Stimulated activated CD4-positive, alpha-beta T cell treated with anti-CD3 and anti-CD28 coated beads, Interleukin-2, amount 100 ng/mL, for 24 hours (primary cell): ENCODE measurements at regions not wholly inside any gene's neighbourhood (a gene's known extent, or its start where the extent isn't known, plus 50 kb on each side); places are given as distances from the start of the nearest gene placed in this dataset.

Source experiments
- DNase-seq, 2 donors: peaks; one replicate each; pipeline ENCODE4 v3.0.0-alpha.2; 2020

- DNase-seq: no peak
Observed at GRCh38 chr2:238584617-238585016, 157.9 kb downstream of the ASB1 start.

GRCh38 chr2:238585836-238586821 lies 159.4 kb downstream of the ASB1 start:
- no peak for DNase-seq

DNA sequence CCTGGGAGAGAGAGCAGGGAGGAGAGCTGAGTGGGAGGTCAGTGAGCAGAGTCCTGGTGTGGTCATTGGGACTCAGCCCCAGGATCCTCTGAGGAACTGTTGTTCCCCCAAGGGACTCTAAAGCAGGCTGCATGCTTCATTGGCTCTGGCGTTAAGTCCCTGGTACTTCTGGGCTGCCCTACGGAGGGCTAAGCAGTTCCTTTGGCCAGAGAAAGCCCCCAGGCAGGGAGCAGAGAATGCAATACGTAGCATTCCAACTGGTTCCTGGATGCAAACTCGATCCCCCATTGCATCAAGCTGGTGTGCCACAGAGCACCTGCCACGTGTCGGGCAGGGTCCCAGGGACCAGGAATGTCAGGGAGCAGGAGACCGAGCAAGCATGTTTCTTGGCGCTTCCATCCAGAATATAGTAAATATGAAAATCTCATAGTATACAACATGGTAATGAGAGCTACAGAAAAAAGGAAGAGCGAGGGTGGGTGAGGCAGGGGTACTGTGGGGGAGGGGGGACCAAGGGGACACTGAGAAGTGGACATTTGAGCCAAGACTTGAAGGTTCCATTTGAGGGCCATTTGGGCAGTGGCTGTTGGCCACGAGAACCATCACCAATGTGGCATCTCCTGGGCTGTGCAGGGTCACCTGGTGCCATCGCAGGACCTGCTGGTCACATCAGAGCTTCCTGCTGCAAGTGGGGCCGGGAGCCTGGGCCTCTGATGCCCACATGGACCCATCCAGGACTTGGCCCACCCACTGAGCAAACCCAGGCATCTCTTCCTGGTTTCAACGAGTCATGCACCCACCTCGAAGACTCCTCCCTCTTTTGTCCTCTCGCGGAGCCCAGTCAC lies 160.4 kb downstream of the ASB1 start:
- DNase-seq: no peak

- no peak for DNase-seq
Observed at GRCh38 chr2:238587776-238588660, 161.3 kb downstream of the ASB1 start.

DNA sequence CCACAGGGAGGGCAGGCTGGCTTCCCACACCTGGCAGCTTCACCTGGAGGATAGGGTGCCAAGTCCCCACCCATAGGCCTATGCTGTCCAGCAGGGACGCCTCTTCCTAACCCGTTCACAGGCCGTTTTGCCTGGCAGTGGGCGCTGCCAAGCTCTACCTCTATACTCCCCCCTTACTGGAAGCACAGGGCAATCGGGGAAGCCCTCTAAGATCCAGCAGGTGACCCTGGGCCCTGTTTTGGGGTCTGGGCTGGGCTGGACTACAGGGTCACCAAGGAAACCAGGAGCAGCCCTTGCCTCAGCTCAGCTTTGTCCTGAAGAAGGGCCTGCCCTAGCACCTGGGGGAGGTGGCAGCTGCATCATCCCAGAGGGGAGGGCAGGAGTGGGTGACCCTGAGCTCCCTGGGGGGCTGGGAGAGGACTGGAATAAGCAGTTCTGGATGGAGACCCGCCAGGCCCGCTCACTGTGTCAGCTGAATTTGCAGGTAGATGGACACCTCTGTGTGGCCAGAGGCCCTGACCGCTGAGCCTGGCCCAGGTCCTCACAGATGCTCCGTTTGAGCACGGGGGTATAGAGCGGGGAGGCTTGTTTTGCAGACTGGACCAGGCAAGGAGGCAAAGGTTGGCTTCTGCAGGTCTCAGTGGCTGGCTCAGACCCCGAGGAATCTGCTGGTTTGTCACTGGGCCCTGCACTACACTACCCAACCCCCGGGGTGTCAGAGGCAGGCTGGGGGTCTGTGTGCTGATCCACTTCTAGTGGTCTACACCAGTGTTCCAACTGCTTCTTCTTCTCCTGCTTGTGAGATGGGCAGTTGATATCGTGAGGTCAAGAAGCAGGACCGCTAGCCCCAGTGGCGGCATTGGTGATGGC lies 163.1 kb downstream of the ASB1 start:
- no peak for DNase-seq

GRCh38 chr2:238591732-238592131 lies 165.0 kb downstream of the ASB1 start:
- no peak for DNase-seq

DNA sequence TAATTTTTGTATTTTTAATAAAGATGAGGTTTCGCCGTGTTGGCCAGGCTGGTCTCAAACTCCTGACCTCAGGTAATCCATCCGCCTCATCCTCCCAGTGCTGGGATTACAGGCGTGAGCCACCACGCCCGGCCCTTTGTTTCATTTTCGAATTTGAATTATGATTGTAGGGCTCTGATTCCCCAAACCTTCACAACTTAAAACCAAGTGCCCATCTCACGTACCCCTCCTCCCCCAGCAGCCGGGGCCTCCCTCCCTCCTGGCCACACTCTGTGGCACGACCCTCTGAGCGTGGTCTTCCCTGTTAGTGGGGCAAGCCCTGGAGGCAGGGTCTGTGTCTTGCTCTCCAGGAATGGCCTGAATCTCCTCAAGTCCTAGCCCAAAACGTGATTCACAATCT lies 166.5 kb downstream of the ASB1 start:
- DNase-seq: no peak

- no peak for DNase-seq
Observed at GRCh38 chr2:238593678-238594077, 167.0 kb downstream of the ASB1 start.

GRCh38 chr2:238594796-238595749 lies 168.3 kb downstream of the ASB1 start:
- DNase-seq: no peak

DNA sequence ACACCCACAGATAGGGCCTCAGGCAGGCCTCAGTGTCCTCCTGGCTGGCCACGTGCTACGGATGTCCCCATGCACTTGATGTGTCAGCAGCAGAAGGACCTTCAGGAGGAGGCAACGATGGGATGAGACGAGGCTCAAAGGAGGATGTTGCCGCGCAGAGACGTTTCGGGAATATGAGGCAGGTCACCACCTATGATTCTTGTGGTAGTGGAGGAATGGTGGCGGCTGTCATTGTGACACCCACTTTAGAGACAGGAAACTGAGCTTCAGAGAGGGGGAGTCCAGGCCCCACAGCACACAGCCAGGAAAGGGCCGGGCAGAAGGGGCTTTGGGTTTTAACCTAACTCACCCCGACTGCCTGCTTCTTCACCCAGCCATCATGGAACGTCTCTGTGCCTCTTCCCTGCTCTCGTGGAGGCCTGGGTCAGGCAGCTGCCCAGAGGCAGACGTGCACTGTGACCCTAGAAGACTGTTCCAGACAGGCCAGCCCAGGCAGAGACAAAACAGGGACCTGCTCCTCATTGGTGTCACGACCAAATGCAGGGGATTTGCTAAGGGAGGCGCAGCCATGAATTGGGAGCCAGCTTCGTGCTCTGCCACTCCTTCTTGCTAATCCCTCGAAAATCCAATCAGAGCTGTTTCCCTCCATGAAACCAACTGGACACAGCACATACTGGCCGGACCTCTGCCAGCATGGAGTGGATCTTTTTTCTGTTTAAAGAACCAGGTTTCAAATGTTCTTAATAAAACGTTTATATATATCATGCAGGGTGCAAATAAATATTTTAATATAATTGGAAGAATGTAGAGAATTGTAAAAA lies 169.2 kb downstream of the ASB1 start:
- no peak for DNase-seq

- no peak for DNase-seq
Observed at GRCh38 chr2:238596571-238597551, 170.1 kb downstream of the ASB1 start.

DNA sequence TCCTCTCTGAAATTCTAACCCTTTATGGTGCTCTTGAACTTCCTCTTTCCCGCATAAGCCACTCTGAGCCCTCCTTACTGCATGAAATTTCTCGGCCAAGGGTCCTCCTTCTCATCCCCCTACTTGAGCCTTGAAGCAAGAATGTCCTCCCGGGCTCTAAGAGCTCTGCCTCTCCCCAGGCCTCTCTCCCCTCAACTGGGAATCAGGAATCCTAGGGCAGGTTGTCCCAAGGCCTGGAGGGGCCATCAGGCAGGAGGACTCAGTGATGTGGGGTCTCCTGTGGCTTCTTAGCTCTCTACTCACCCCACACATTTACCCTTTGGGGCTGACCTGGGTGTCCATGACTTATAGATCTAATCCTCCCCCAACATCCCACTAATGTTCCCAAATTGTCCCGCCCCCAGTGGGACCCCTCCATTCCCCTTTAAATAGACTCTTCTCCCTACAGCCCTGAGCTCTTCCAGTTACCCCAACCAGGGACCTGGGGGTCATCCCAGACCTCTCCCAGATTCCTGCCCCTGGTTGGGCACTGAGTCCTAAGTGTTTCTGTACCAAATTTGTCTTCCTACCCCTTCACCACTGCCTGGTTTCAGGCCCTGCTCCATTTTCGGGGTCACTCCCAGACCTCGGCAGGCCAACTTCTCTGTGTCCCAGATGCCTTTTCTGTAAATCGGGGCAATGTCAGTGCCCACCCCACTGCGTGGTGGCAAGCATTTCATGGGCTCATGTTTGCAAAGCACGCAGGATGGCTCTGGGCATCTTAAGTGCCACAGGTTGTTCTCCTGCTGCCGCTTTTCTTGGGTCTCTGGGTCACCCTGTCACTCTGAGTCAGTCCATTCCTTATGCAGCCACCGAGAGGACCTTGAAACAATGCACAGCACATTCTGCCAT lies 171.2 kb downstream of the ASB1 start:
- no peak for DNase-seq

DNA sequence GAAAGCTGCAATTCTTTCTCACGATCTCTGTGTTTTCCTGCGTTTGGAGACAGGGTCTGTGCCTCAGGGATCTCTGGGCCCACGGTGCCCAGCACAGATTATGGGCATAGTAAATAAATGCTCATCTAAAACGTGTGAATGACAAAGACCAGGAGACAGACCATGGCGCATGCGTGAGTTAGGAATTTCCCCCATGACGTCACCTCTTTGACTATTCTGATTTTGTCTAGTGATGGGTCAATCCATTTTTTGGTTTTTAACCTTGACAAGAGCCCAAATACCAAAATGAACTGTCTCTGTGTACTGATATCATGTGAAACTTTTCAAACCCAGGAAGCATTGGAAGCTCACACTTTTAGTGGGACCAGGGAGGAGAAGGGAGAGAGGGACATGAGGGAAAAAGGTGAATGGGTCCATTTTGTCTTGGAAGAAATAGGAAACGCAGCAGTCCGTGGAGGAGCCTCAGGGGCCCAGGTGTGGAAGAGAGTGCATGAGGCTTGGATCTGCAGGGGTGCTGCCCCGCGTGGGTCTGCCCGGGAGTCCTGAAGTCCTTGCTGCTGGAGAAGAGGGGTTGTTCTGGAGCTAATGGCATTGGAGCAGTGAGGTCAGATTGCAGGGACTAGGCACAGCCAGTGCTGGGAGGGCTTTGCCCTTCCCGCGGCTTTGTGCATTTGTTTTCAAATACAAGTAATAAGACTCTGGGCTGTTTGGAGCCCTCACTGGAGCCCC lies 172.2 kb downstream of the ASB1 start:
- DNase-seq: no peak

DNA sequence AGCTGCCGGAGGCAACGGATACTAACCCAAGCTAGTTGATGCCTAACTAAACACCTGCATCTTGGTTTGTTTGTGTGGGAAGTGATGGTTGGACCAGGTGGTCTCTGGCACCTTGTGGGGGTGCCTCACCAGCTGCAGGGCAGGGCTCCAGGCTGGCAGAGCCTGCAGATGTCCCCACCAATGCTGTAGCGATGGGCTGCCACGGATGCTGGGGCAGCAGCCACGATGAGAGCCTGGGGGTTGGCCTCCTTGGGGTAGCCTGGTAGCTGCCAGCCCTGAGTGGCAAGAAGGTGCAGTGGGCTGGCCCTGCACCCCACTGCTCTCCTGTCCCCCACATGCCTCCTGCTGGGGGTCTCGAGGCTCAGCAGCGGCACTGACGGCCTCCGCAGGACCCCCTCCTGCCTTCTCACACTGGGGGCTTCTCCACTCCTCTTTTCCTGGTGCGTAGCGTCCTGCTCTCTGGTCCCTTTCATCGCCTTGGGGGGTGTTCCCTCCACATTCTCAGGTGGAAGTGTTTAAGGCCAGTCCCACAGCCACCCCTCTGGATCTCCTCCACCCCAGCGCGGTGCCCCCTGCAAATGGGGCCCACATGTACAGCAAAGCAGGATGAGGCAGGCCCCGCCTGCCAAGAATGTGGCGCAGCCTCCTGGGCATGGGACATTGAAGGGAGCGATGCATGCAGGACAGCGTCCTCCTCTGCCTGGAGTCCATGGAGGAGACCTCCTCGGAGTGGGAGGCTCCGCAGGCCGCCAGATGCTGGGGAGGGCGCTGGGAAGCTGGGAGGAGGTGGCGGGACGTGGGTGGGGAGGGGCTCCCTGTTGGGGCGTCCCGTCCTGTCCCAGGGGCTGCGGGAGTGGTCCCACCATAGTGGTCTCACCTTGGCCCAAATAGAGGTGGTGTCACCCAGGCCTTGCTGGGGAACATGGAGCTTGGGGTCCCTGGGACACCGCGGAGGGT lies 173.1 kb downstream of the ASB1 start:
- DNase-seq: no peak
